GM19025 (cell line): ENCODE measurements at regions not wholly inside any gene's neighbourhood (a gene's known extent, or its start where the extent isn't known, plus 50 kb on each side); places are given as distances from the start of the nearest gene placed in this dataset.

ENCODE experiments used
- ATAC-seq: cut with Tn5 transposase; IDR thresholded peaks from one replicate; pipeline ENCODE4 v1.9.1; 2021; ENCODE audit warnings: mild to moderate bottlenecking, low read depth, moderate library complexity; ENCODE audit not compliant: unreplicated experiment

- no peak for ATAC-seq
Measured at GRCh38 chr5:34524123-34524522, 132.0 kb upstream of the RAI14 start.

DNA sequence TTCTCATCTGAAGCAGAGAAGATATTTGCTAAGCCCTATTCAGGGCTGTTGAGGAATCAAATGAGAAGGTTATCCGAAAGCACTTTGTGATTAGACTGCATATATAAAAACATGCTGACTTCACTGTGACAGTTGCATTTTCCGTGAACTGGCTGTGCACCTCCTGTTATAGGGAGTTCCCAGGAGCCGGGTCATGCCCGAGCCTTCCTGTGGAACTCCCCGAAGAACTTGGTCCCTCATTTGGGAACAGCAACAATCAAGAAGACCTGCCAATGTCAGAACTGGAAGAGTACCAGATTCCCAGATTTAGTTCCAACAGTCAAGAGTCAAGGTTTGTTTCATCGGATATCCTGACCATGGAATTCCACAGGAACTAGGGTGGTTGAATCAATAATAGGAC is 130.4 kb upstream of the RAI14 start:
- ATAC-seq = no peak

DNA sequence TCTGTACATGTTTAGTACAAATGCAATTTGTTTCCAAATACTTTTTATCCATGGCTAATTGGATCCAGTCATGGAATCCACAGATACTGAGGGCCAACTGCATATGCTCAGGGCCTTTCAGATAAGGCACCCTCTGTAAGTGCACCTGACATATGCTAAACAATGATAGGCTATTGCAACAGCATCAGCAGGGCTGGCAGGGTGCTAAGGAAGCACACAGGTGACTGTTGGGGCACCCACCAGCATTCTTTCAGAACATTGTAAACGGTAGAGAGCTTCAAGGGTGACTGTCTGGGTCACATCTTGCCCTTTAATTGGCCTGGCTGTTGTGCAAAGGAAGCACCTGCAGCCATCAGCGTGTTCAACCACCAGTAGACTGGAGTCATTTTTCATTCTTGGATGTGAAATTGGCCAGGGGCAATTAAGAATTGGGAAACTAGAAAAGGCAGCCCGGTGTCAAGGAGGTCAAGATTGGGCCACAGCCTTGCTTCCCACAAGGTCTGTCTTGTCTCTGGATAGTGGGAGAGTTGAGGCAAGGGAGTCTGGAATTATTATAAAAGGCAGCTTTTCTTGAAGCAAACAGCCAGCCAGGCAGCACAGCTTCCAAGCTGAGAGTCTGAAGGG is 129.3 kb upstream of the RAI14 start:
- ATAC-seq = no peak

DNA sequence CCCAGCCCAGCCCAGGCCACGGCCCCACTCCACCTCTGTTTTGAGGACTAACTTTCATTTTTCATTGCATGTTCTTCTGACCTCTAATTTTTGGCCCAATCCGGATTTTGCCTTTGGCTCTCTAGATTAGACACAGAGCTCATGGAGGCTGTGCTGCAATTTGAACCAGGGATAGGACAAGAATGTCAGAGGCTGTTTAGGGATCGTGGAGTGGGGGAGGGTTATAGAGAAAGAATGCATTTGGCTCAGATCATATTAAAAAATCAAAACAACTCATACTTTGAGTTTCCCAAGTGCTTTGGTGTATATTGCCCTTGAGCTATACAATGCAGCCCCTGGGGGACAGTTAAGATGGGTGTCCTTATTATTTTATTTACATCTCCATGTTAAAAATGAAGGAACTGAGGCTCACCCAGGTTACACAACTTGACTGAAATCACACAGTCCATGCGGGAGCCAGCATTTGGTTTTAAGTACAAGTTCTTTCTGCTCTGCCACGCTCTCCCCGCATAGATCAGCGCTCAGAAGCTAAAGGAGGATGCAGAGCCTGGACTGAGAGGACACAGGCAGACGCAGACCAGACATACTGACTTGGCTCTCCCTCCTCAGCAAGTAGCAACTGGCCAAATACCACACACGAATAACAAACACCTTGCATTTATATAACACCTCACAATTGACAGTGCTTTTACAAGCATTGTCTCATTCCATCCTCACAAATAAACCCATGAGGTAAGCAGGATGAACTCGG is 126.4 kb upstream of the RAI14 start:
- ATAC-seq = no peak

DNA sequence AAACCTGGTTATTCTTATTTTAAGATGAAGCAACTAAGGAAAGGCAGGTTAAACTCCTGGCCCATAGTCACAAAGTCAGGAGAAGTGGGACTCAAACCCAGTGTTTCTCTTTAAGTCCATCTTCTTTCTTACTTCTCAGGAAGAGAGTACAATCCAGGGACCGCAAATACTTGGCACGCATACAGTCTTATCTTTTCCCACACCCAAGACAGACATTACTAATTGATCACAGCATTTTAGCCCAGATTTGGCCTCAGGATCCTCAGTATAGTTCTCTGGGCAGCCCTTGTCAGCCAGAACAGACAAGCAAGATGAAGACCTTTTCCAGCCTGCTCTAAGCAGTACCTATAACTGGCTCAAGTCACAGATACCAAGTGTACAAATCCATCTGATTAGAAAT is 125.5 kb upstream of the RAI14 start:
- no peak for ATAC-seq

DNA sequence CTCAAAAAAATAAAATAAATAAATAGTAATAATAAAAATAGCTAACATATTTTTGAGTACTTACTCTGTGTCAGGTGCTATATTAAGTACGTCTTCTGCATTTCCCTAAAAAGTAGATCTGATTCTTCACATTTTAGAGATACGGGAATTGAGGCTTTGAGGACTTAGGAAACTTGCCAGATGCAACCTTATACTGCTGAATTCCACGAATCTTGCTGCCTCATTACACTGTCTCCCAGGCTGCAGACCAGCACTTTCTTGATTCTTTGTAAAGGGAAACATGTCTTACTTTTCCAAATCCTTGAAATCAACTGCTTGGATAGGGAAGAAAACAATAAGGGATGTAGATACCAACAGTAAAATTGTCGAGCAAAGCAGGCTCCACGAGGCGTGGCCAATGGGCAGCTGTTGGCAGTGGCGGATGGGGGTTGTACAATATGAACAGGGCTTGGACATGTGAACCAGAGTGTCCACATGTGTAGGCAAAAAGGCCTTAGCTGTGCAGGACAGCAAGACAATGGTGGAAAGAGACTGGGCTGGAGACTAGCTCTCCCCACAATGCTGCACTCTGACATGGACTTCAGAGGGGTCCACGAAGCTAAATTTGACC is 124.3 kb upstream of the RAI14 start:
- ATAC-seq = no peak

DNA sequence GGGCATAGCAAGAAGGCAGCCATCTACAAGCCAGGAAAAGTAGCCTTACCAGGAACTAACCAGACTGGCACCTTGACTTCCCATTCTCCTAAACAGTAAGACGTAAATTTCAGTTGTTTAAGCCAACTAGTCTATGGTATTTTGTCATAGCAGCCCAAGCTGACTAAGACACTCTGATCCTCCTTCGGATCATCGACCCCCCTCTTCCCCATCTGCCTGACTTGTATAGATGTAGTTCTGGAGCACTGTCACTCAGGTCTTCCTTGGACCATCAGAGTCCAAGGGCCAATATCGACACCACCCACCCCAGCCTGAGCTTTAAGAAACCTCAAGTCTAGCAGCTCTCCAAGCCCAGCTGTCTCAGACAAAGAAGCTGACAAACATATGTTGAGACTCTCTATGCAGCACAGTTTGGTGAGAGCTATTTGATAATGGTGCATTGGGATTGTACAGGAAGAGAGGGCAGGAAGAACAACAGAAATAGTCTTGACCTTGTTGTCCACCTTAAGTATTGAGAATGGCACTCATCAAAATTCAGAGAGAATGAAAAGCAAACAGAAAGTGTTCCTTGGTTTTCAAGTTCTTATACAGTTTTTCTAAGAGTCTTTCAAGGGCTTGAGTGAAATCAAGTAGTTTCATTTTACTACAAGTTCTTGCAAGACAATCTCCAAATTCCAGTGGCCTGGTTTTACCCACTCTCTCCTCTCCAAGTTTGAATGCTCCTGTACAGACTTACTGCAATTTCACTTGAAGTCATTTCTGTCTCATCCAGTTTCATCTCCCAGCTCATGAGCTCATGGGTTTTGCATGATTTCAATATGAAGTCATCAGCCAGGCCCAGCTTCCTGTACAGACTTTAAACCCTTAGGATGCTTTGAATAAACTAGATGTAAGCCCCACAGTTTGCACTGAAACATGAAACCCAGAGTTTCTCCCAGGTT is 122.3 kb upstream of the RAI14 start:
- ATAC-seq = peak; percentile 73

DNA sequence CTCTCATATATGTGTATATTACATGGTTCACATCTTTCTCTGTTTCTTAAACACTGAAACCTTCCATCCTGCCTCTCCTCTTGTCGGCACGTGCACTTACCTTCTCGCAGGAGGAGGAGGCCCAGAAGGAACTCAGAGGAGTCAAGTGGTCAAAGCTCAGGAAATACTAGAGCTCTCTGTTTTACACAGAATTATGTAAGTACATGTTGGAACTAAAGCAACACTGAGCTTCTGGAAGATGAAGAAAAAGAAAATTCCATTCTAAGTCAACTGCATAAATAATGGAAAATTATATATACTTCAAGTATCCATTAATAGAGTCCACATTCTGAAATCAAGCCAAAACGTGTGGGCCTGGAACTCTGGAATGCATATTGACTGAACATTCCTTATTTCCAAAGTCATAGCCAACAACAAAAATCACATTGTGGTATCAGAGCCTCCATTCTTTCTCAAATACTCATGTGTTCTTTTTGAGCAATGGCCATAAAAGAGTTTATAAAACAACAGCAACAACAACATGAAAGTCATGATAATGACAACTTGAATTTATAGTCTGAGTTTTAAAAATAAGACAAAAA is 121.5 kb upstream of the RAI14 start:
- ATAC-seq = no peak

GRCh38 chr5:34535433-34535832 is 120.7 kb upstream of the RAI14 start:
- ATAC-seq = no peak

DNA sequence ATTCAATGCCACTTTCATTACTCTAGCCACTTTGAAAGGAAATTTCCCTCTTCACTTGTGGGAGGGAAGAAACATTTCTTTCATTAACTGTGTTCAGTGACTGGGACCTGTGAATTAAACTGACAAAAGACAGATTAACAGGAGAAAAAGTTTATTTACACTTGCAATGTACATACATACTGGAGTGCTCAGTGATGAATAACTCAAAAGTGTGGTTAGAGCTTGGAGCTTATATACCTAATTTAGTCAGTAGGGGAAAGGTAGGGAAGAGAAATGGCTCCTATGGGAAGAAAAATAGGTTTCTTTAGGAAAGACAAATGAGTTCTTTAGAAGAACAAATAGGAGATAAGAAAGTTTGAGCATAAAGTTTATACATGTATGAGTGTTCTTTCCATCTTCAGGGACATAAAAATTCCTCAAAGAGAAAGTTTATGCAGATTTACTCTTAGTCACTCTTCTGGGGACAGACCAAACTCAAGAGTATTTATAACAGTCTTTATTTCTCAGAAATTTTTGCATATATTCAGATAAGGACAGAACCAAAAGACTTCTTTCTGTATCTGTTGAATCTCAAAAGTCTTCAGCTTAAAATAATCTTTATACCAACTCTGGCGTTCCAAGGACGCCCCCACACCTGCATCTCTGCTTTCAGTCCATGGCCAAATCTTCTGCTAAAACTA is 120.0 kb upstream of the RAI14 start:
- ATAC-seq = no peak

- no peak for ATAC-seq
Measured at GRCh38 chr5:34536699-34537098, 119.4 kb upstream of the RAI14 start.

DNA sequence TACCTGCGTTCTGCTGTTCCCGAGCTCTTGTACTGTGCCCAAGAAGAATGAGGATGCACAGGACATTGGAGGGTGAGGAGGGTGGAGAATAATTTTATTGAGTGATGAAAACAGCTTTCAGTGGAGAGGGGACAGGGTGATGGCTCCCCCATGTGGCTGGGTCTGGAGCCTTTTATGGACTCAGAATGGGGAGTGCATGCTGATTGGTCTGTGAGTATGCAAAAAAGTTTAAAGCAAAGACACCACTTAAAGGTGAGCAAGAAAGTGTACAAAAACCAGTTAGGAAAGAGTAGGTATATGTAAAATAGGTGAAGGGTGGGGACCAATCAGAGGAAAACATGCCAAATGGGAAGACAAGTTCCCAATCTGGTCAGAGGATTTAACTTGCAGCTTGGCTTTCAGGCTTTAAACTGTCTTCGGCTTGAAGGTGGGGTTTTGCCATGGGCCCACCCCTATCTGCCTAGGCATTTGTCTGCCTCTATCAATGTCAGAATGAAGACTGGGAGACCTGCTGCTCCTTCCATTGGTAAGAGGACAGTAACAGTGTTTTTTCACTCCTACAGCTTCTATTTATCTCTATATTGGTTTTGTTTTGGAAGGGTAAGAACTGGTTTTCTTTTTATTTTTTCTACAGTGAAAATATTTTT is 118.0 kb upstream of the RAI14 start:
- ATAC-seq = no peak

DNA sequence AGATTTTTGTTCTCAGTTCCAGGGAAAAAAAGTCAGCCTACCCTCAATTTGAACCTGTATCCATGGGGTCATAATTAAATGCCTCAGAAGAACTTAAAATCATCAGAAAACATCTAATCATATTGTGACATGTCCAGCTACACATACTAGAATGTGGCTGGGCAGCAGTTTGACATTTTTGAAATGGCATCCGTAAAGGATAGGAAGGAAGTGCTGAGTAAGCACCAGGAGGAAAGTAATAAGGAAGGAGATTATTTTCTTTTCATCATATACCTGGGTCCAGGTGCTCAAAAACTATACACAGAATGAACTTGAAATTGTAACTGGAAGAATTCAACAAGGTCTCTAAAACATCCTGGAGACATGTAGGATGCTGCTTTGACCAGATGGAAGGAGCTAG is 116.9 kb upstream of the RAI14 start:
- ATAC-seq = no peak

DNA sequence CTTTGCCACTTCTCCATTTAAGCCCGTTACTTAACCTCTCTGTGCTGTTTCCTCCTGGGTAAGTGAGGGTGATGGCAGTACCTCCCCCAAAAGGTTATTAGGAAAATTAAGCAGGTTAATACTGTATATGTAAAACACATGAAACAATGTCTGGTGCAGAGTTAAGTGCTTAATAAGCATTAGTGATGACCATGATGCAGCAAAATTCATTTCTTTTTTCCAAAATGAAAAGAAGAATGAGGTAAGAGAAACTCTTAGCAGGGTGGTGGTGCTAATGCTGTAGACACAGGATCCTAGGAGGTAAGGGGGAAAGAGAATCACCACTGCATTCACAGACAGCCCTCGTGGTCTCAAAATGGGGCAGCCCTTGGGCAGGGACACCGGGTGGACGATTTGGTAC is 115.1 kb upstream of the RAI14 start:
- ATAC-seq = no peak

DNA sequence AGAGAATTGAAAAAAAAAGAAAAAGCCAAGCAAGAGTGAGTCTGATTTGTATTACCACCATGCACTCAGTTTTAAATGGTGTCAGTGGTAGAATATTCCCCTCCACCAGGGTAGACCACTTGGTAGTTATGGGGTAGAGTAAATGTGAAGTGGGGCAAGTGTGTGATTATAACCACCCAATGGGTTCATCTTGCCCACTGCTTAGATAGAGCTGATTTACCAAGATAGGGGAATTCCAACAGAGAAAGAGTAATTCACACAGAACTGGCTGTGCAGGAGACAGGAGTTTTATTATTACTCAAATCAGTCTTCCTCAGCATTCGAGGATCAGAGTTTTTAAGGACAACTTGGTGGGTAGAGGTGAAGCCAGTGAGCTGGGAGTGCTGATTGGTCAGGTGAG is 113.3 kb upstream of the RAI14 start:
- ATAC-seq = no peak

DNA sequence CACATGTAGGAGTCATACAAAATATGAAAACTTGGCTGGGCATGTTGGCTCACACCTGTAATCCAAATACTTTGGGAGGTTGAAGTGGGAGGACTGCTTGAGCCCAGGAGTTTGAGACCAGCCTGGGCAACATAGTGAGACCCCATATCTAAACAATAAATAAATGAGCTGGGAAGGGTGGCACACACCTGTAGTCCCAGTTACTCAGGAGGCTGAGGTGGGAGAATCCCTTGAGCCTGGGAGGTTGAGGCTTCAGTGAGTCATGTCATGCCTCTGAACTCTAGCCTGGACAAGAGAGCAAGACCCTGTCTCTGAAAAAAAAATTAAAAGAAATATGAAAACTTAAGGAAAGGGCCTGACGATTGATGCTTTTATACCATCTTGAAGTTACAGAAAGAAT is 112.4 kb upstream of the RAI14 start:
- no peak for ATAC-seq

- ATAC-seq = no peak
Measured at GRCh38 chr5:34544403-34544802, 111.7 kb upstream of the RAI14 start.

DNA sequence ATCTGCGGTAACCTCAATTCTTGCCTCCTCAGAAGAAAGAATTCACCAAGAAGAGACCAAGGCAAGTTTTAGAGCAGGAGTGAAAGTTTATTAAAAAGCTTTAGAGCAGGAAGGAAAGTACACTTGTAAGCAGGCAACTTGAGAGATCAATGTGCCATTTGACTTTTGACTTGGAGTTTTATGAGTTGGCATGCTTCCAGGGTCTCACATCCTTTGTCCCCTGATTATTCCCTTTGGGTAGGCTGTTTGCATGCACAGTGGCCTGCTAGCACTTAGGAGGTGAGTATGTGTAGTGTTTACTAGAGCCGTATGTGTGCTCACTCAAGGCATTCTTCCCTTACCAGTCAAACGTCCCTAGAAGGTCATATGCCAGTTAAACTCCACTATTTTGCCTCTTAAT is 111.0 kb upstream of the RAI14 start:
- no peak for ATAC-seq

DNA sequence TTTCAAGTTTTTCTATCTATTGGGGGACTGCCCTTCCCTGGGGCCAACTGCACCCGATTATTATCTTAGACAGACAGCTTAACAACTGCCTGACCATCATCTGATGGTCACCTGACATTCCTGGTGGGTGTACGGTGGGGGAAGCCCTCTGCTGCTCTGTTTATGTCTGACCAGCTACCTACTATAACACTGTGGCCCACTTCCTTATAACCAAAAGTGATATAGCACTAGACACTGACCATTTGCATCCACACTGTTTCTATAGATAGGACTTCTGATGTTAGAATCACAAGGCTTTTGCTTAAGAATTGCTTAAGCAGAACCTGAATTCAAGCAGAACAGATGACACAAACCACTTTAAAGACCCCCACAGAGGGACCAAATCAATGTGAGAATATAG is 110.5 kb upstream of the RAI14 start:
- ATAC-seq = no peak
